ENCODE measurements at regions not wholly inside any gene's neighbourhood (a gene's known extent, or its start where the extent isn't known, plus 50 kb on each side); places are given as distances from the start of the nearest gene placed in this dataset.

- TF ChIP-seq SUZ12 (IDR thresholded peaks at IDR 0.05; ENCODE audit: extremely low read depth, insufficient read depth, insufficient read length): no peak
- no peak for TF ChIP-seq ZNF274 (IDR thresholded peaks at IDR 0.05; ENCODE audit: low read depth, low read length)
Measured at GRCh38 chr10:2733278-2733963, 333.9 kb upstream of the PFKP start.

Measured in NT2/D1 (cell line).